OCI-LY3 (cell line): ENCODE measurements at regions not wholly inside any gene's neighbourhood (a gene's known extent, or its start where the extent isn't known, plus 50 kb on each side); places are given as distances from the start of the nearest gene placed in this dataset.

Experiments
- EZH2phosphoT487 ChIP-seq: fragments of 200-600 bp; shearing (Covaris generic); IDR thresholded peaks from 2 replicates; pipeline ENCODE4 v1.6.1; 2018; ENCODE audit warnings: antibody characterized with exemption, mixed run types, low read depth
- TF ChIP-seq, protein P1 (sequence below): fragments of 200-600, 300-600 bp; sonication (generic); IDR thresholded peaks from 2 replicates; pipeline ENCODE4 v1.5.1; 2014; ENCODE audit warnings: antibody characterized with exemption, low read length, low read depth

- TF ChIP-seq EZH2phosphoT487 = no peak
- TF ChIP-seq, protein P1, sequence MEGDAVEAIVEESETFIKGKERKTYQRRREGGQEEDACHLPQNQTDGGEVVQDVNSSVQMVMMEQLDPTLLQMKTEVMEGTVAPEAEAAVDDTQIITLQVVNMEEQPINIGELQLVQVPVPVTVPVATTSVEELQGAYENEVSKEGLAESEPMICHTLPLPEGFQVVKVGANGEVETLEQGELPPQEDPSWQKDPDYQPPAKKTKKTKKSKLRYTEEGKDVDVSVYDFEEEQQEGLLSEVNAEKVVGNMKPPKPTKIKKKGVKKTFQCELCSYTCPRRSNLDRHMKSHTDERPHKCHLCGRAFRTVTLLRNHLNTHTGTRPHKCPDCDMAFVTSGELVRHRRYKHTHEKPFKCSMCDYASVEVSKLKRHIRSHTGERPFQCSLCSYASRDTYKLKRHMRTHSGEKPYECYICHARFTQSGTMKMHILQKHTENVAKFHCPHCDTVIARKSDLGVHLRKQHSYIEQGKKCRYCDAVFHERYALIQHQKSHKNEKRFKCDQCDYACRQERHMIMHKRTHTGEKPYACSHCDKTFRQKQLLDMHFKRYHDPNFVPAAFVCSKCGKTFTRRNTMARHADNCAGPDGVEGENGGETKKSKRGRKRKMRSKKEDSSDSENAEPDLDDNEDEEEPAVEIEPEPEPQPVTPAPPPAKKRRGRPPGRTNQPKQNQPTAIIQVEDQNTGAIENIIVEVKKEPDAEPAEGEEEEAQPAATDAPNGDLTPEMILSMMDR = no peak
Measured at GRCh38 chr4:36012503-36012902, 231.8 kb downstream of the ARAP2 start.
